ENCODE measurements at regions not wholly inside any gene's neighbourhood (a gene's known extent, or its start where the extent isn't known, plus 50 kb on each side); places are given as distances from the start of the nearest gene placed in this dataset.

- DNase-seq (ENCODE audit: low read depth in 3 of 3) = no peak
Observed at GRCh38 chr6:43869792-43870659, 100.0 kb downstream of the VEGFA start.

GRCh38 chr6:43869079-43869710 lies 99.2 kb downstream of the VEGFA start:
- DNase-seq (ENCODE audit: low read depth in 3 of 3) = no peak

DNA sequence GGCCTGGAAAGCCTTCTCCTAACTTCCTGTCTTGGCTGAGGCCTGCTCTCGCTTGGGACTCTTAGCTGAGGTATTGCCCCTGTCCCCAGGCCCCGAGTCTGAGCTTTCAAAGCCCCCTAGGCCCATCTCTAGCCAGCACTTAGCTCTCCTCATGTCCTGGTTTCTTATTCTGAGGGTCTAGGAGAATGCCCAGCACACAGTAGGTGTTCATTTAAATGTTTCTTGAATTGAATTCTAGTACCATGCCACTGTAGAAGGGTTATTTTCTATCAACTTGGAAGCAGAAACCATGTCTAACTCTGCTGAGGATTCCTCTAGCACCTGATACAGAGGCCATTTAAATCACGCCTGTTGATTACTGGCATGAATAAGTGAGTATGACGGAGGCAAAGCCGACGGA lies 98.5 kb downstream of the VEGFA start:
- DNase-seq (ENCODE audit: low read depth in 3 of 3) = no peak

- no peak for DNase-seq (ENCODE audit: low read depth in 3 of 3)
Observed at GRCh38 chr6:43867996-43868395, 98.0 kb downstream of the VEGFA start.

DNA sequence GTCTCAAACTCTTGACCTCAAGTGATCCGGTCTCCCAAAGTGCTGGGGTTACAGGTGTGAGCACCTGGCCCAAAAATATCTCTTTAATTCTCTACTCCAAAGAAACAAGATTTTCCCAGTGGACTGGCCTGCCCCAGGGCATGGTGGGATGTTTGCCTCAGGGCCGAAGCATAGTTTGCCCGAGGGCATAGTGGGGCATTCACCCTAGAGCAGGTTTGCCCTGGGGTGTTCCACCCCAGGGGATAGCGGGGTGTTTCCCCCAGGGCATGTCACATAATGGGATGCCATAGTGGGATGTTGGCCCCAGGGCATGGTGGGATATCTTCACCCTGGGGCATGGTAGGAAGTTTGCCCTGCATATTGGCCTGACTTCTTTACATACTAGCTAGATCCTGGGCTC lies 97.2 kb downstream of the VEGFA start:
- no peak for DNase-seq (ENCODE audit: low read depth in 3 of 3)

DNA sequence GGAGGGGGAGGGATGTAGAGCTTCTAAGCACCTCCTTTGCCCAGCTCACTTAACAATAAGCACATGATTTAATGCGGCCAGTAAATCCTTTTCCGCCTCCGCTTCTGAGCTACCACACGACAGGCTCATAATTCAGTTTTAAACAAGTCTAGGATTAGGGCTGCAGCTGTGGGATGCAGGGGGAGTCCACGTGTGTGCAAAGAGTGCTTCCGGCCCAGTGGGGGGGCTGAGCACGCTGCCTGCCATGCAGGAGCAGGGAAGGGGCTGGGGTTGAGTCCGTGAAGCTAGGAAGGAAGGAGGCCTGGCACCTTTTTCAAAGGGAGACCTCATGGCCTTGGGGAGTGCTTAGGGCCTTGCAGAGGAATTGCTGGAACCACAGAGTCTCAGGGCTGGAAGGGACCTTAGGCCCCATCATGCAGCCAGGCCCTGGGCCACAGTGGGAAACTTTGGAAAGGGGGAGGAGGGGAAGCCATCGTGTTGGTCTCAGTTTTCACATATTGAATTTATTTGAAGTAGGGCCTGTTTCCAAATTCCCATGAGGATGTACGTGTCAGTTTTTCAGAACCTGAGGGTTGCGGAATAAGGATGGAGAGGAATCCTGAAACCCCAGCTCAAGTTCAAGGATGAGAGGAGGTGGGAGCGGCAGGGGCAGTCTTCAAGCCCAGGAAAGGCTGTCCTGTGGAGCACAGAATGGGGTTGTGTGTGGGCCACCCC lies 96.1 kb downstream of the VEGFA start:
- DNase-seq (ENCODE audit: low read depth in 3 of 3) = no peak

GRCh38 chr6:43865086-43865485 lies 95.1 kb downstream of the VEGFA start:
- DNase-seq (ENCODE audit: low read depth in 3 of 3) = no peak

DNA sequence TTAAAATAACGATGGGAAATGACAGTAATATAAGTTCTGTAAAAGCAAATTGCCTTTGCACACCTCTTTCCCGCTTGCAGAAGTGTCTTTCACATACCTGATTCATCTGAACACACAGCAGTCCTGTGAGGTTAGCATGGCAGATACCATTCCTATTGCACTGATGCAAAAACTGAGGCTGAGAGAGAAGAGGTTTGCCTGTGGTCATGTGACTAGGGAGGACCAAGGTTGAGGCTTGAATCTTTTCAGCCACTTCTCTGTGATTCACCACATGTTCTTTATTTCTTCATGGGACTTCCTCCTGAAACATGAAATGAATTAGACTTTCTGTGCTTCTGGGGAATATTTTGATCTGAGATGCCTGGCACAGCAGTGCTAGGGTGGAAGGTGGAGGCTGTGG lies 92.9 kb downstream of the VEGFA start:
- DNase-seq (ENCODE audit: low read depth in 3 of 3) = no peak

DNA sequence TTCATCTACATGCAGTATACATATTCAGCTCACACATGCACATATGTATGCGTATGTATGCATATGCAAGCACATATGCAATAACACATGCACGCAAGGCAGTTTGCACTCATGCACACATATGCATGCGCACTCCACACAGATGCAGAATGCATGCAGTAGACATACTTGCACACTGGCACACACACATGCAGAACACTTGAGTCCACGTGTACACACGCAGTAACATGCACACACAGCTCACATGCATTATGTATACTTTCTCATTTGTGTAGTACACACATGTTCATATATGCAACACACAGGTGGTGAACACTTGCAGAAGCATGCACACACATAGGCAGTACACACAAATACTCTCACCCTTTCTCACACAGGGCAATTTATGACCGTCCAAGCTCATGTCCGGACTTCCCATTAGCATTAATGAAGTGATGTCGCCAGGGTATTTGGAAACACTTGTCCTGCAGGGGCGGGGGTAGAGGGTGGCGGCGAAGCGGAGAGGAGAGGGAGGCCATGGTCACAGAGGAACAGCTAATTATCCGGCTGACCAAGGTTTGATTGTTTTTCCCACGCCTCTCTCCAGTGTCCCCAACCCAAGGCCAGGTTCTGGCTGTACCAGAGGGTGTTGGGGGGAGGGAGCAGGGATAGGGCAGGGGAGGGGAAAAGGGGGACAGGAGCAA lies 91.3 kb downstream of the VEGFA start:
- DNase-seq (ENCODE audit: low read depth in 3 of 3) = no peak

- no peak for DNase-seq (ENCODE audit: low read depth in 3 of 3)
Observed at GRCh38 chr6:43860285-43860684, 90.3 kb downstream of the VEGFA start.

DNA sequence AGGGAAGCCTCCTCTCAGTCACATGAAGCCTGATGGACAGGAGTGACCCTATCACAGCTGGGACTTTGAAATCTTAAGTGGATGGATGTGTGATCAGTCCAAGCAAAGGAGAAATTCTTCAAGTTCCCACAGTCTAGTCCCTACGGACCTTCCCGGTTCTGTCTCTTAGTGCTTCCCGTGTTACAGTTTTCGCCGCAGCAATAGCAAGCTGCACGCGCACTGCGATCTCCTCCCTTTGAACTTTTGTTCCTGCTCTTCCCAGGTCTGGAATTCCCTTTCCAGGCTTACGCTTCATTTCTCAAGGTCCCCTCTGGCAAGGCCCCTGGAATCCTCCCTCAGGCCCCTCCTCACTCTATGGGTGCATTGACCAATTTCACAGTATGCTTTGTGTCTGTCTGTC lies 89.2 kb downstream of the VEGFA start:
- DNase-seq (ENCODE audit: low read depth in 3 of 3) = no peak

GRCh38 chr6:43858161-43859153 lies 88.4 kb downstream of the VEGFA start:
- no peak for DNase-seq (ENCODE audit: low read depth in 3 of 3)

DNA sequence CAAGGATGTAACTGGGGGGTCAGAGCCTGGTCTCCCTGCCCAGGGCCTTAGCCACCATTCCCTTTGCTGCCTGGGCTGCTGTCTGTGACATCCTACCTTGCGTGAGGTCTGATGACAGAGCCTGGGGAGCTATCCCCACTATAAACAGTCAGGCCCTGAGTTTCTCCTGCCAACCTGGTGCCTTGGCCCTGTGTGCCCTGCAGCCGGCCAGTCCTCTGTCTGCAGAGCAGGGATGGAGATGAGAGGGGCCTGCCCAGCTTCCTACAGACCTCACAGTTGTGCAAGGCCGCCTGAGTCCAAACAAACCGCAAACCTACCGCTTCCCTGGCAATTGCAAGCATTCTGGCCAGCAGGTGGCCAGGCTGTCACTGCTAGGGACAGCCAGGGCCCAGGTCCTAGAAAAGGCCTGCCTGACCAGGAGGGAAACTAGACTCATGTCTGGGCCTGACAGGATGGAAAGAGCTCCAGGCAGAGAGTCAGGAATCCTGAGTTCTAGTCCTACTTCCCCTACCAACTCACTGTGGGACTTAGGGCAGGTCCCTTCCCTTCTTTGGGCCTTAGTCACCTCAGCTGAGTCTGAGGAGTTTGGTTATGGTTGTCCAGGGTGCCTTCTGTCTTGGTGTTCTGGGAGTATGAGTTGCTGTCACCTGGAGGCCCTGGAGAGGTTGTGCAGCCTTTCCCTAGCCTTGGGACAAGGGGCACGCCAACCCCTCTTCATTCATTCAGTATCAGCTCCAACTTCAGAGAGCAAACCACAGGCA lies 86.2 kb downstream of the VEGFA start:
- no peak for DNase-seq (ENCODE audit: low read depth in 3 of 3)

DNA sequence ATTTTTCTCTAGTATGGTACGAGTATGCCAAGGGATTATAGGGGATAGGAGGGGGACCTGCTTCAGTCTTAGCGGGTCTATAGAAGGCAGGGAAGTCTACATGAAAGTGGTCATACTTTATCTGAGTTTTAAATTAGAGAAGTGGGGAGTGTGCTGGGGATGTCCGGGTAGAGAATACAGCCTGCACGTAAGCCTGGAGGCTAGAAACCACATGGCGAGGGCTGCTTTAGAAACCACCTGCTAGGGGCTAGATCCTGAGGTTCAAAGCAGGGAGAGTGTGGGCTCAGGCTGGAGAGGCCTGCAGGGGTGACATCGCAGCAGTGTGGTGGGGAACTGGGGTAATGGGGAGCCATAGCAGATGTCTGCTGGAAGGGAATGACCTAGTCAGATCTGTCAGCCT lies 85.2 kb downstream of the VEGFA start:
- no peak for DNase-seq (ENCODE audit: low read depth in 3 of 3)

- DNase-seq (ENCODE audit: low read depth in 3 of 3) = no peak
Observed at GRCh38 chr6:43853066-43853650, 83.1 kb downstream of the VEGFA start.

DNA sequence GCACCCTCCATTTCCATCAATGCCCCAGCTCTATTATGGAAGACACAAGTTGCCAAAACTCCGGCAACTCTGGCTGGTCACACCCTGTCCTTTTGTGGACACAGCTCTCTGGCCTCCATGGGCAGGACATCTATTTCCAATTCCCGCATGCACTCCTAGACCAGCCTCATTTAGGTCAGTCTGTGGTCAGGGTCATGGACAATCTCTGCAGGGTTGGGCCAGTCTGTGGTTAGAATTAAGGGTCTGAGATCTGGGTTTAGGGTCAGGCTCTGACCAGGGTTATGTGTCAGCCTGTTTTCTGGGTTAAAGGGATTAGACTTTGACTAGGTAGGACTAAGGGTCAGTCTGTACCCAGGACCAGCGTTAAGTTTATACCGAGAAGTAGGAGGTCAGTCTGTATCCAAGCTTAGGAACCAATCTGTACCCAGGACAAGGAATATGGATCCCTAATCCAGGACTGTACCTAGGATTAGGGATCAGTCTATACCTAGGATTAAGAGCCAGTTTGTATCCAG lies 82.4 kb downstream of the VEGFA start:
- DNase-seq (ENCODE audit: low read depth in 3 of 3) = no peak

GRCh38 chr6:43851204-43851865 lies 81.3 kb downstream of the VEGFA start:
- no peak for DNase-seq (ENCODE audit: low read depth in 3 of 3)

- no peak for DNase-seq (ENCODE audit: low read depth in 3 of 3)
Observed at GRCh38 chr6:43850314-43851203, 80.5 kb downstream of the VEGFA start.

Measured in stimulated activated CD4-positive, alpha-beta T cell treated with anti-CD3 and anti-CD28 coated beads, TNF-alpha, amount 100 ng/mL, for 48 hours (primary cell).